ENCODE measurements at regions not wholly inside any gene's neighbourhood (a gene's known extent, or its start where the extent isn't known, plus 50 kb on each side); places are given as distances from the start of the nearest gene placed in this dataset.

DNA sequence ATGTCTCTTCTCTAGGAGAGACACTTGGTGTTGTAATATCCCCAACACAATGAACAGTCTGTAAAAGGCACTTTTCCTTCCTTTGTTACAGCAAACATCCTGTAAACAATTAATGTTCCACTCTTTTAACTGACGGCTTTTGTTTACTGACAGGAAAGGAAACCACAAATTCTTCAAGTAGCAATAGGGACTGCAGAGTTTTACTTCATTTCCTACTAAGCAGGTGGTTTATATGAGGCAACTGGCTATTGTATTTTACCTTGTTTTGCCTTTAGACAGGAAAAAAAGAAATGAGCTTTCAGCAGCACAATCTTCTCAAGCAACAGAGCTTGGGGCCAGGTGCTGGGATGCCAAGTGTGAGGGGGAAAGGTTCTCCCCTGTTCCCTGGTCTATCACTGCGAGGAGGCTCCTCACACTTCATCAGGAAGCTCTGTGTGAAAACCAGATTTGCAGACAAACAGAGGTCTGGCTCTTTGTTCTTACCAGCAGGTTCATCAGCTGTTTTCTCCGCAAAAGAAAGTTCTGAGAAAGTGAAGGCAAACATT is 51.2 kb downstream of the SIPA1L2 start (continued):
- TF ChIP-seq TCF7 (CRISPR knock-in tag; IDR thresholded peaks at IDR 0.05; ENCODE audit: low read depth) (no peak), PRRX2 (CRISPR knock-in tag; IDR thresholded peaks at IDR 0.05) (no peak), MYBL2 (CRISPR knock-in tag; IDR thresholded peaks at IDR 0.05) (no peak), TEAD4 (CRISPR knock-in tag; IDR thresholded peaks at IDR 0.05) (no peak)
- TF ChIP-seq, protein P1, sequence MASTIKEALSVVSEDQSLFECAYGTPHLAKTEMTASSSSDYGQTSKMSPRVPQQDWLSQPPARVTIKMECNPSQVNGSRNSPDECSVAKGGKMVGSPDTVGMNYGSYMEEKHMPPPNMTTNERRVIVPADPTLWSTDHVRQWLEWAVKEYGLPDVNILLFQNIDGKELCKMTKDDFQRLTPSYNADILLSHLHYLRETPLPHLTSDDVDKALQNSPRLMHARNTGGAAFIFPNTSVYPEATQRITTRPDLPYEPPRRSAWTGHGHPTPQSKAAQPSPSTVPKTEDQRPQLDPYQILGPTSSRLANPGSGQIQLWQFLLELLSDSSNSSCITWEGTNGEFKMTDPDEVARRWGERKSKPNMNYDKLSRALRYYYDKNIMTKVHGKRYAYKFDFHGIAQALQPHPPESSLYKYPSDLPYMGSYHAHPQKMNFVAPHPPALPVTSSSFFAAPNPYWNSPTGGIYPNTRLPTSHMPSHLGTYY (CRISPR knock-in tag; IDR thresholded peaks at IDR 0.05) = no peak
- TF ChIP-seq, protein P2, sequence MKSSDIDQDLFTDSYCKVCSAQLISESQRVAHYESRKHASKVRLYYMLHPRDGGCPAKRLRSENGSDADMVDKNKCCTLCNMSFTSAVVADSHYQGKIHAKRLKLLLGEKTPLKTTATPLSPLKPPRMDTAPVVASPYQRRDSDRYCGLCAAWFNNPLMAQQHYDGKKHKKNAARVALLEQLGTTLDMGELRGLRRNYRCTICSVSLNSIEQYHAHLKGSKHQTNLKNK (CRISPR knock-in tag; IDR thresholded peaks at IDR 0.05) = no peak
- TF ChIP-seq, protein P3, sequence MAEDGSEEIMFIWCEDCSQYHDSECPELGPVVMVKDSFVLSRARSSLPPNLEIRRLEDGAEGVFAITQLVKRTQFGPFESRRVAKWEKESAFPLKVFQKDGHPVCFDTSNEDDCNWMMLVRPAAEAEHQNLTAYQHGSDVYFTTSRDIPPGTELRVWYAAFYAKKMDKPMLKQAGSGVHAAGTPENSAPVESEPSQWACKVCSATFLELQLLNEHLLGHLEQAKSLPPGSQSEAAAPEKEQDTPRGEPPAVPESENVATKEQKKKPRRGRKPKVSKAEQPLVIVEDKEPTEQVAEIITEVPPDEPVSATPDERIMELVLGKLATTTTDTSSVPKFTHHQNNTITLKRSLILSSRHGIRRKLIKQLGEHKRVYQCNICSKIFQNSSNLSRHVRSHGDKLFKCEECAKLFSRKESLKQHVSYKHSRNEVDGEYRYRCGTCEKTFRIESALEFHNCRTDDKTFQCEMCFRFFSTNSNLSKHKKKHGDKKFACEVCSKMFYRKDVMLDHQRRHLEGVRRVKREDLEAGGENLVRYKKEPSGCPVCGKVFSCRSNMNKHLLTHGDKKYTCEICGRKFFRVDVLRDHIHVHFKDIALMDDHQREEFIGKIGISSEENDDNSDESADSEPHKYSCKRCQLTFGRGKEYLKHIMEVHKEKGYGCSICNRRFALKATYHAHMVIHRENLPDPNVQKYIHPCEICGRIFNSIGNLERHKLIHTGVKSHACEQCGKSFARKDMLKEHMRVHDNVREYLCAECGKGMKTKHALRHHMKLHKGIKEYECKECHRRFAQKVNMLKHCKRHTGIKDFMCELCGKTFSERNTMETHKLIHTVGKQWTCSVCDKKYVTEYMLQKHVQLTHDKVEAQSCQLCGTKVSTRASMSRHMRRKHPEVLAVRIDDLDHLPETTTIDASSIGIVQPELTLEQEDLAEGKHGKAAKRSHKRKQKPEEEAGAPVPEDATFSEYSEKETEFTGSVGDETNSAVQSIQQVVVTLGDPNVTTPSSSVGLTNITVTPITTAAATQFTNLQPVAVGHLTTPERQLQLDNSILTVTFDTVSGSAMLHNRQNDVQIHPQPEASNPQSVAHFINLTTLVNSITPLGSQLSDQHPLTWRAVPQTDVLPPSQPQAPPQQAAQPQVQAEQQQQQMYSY (CRISPR knock-in tag; IDR thresholded peaks at IDR 0.05) = no peak
- TF ChIP-seq, protein P4, sequence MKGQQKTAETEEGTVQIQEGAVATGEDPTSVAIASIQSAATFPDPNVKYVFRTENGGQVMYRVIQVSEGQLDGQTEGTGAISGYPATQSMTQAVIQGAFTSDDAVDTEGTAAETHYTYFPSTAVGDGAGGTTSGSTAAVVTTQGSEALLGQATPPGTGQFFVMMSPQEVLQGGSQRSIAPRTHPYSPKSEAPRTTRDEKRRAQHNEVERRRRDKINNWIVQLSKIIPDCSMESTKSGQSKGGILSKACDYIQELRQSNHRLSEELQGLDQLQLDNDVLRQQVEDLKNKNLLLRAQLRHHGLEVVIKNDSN (CRISPR knock-in tag; IDR thresholded peaks at IDR 0.05) = no peak
- TF ChIP-seq, protein P5, sequence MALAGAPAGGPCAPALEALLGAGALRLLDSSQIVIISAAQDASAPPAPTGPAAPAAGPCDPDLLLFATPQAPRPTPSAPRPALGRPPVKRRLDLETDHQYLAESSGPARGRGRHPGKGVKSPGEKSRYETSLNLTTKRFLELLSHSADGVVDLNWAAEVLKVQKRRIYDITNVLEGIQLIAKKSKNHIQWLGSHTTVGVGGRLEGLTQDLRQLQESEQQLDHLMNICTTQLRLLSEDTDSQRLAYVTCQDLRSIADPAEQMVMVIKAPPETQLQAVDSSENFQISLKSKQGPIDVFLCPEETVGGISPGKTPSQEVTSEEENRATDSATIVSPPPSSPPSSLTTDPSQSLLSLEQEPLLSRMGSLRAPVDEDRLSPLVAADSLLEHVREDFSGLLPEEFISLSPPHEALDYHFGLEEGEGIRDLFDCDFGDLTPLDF (CRISPR knock-in tag; IDR thresholded peaks at IDR 0.05) = no peak
- TF ChIP-seq, protein P6, sequence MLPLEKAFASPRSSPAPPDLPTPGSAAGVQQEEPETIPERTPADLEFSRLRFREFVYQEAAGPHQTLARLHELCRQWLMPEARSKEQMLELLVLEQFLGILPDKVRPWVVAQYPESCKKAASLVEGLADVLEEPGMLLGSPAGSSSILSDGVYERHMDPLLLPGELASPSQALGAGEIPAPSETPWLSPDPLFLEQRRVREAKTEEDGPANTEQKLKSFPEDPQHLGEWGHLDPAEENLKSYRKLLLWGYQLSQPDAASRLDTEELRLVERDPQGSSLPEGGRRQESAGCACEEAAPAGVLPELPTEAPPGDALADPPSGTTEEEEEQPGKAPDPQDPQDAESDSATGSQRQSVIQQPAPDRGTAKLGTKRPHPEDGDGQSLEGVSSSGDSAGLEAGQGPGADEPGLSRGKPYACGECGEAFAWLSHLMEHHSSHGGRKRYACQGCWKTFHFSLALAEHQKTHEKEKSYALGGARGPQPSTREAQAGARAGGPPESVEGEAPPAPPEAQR (CRISPR knock-in tag; IDR thresholded peaks at IDR 0.05) = no peak

DNA sequence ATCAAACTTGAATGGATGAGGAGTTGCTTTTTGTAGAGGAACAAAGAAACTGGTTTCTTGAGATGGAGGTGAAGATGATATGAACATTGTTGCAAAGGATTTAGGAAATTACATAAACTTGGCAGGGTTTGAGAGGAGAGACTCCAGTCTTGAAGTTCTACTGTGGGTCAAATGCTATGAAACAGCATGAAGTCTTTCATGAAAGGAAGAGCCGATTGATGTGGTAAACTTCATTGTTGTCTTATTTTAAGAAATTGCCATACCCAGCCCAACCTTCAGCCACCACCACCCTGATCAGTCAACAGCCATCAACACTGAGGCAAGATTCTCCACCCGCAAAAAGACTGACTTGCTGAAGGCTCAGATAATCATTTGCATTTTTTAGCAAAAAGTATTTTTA is 52.2 kb downstream of the SIPA1L2 start:
- no peaks in the 10 kb centered on the region; the same call in 1 of the 2 replicates for H3K27me3 Mint-ChIP-seq (ENCODE audit: low read depth)
- peaks cover 66% of the 10 kb centered on the region for H3K4me1 Mint-ChIP-seq
- ChIA-PET CTCF (no interaction called here), POLR2A (no interaction called here)
- ATAC-seq = no peak
- DNase-seq (ENCODE audit: low spot score) = no peak
- H3K9me3 Mint-ChIP-seq = no peaks in the 10 kb centered on the region
- no peak overlapping the region for H3K4me3 Mint-ChIP-seq
- H3K27ac Mint-ChIP-seq = no peak overlapping the region
- no peaks in the 10 kb centered on the region for H3K36me3 Mint-ChIP-seq
- TF ChIP-seq CREB1 (CRISPR knock-in tag; IDR thresholded peaks at IDR 0.05) = no peak
- TF ChIP-seq, protein P7, sequence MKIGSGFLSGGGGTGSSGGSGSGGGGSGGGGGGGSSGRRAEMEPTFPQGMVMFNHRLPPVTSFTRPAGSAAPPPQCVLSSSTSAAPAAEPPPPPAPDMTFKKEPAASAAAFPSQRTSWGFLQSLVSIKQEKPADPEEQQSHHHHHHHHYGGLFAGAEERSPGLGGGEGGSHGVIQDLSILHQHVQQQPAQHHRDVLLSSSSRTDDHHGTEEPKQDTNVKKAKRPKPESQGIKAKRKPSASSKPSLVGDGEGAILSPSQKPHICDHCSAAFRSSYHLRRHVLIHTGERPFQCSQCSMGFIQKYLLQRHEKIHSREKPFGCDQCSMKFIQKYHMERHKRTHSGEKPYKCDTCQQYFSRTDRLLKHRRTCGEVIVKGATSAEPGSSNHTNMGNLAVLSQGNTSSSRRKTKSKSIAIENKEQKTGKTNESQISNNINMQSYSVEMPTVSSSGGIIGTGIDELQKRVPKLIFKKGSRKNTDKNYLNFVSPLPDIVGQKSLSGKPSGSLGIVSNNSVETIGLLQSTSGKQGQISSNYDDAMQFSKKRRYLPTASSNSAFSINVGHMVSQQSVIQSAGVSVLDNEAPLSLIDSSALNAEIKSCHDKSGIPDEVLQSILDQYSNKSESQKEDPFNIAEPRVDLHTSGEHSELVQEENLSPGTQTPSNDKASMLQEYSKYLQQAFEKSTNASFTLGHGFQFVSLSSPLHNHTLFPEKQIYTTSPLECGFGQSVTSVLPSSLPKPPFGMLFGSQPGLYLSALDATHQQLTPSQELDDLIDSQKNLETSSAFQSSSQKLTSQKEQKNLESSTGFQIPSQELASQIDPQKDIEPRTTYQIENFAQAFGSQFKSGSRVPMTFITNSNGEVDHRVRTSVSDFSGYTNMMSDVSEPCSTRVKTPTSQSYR (CRISPR knock-in tag; IDR thresholded peaks at IDR 0.05) = no peak
- TF ChIP-seq ELF4 (CRISPR knock-in tag; IDR thresholded peaks at IDR 0.05; ENCODE audit: low read depth) = no peak
- no peak for TF ChIP-seq ZNF671 (CRISPR knock-in tag; IDR thresholded peaks at IDR 0.05)
- TF ChIP-seq ATF1 (CRISPR knock-in tag; IDR thresholded peaks at IDR 0.05) = no peak
- no peak for TF ChIP-seq NR2C2 (CRISPR knock-in tag; IDR thresholded peaks at IDR 0.05)
- TF ChIP-seq, protein P8, sequence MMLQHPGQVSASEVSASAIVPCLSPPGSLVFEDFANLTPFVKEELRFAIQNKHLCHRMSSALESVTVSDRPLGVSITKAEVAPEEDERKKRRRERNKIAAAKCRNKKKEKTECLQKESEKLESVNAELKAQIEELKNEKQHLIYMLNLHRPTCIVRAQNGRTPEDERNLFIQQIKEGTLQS (CRISPR knock-in tag; conservative IDR thresholded peaks at IDR 0.05) = no peak
